ENCODE measurements at regions not wholly inside any gene's neighbourhood (a gene's known extent, or its start where the extent isn't known, plus 50 kb on each side); places are given as distances from the start of the nearest gene placed in this dataset.
A peak's percentile ranks its signal among the peaks of the same experiment; 100 is the strongest.

DNA sequence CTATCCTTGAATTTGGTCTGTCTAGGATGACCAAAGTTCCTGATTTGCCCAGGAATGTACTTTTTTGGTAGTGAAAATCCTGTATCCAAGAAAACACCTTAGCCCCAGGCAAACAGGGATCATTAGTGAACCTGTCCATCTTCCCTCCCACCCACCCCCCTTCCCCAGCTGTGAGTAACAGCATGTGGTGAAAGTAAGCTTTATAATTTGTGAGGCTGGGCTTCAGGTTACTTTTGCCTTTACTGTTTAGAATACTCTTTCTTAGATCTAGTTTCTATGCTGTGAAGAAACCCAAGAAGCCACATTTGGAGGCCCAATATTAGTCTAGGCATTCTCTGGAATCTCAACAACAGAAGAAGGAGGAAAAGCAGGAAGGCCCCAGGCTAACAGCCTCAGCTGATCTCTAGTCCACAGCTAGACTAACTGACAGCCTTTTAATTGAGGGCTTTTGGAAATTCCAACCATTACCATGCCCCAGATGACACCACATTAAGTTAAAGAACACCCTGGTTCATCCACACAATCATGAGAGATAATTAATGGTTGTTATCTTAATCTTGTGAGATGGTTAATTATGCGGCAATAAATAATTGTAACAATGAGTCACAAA, 703.0 kb upstream of the NUDT12 start:
- Histone ChIP-seq H3K4me3 (no peak overlapping the region), H3K9ac (ENCODE audit: insufficient read depth in 1 of 2, low read length in 2 of 2) (no peak overlapping the region), H3K9me3 (ENCODE audit: control insufficient read depth in 4 of 4, insufficient read depth in 3 of 4, low read length in 3 of 4) (no peaks in the 10 kb centered on the region), H3K36me3 (ENCODE audit: control insufficient read depth in 4 of 4, insufficient read depth in 4 of 4, low read length in 4 of 4) (no peaks in the 10 kb centered on the region), H3K27me3 (ENCODE audit: control insufficient read depth in 3 of 3, insufficient read depth in 3 of 3, low read length in 2 of 3) (no peaks in the 10 kb centered on the region), H3K27ac (ENCODE audit: low read depth in 1 of 2, low read length in 1 of 2) (no peak overlapping the region), H3K4me1 (ENCODE audit: control insufficient read depth in 5 of 5, insufficient read depth in 5 of 5, low read length in 5 of 5) (no peaks in the 10 kb centered on the region)
- DNase-seq = no peak
- 83 to 89% methylated on average over 1 of the region's 1 CpG for WGBS, 2 donors
- TF ChIP-seq CTCF (IDR thresholded peaks at IDR 0.05; ENCODE audit: control extremely low read depth, extremely low read depth) = no peak
- ATAC-seq (ENCODE audit: insufficient read depth, low FRiP score) = no peak

GRCh38 chr5:104247260-104247659, 684.7 kb upstream of the NUDT12 start:
- ATAC-seq (ENCODE audit: insufficient read depth, low FRiP score) (no peak), DNase-seq (no peak)
- H3K4me3 ChIP-seq = no peak overlapping the region
- no peaks in the 10 kb centered on the region for H3K4me1 ChIP-seq (ENCODE audit: control insufficient read depth in 5 of 5, insufficient read depth in 5 of 5, low read length in 5 of 5)
- no peaks in the 10 kb centered on the region for H3K27me3 ChIP-seq (ENCODE audit: control insufficient read depth in 3 of 3, insufficient read depth in 3 of 3, low read length in 2 of 3)
- no peak overlapping the region for H3K9ac ChIP-seq (ENCODE audit: insufficient read depth in 1 of 2, low read length in 2 of 2)
- no peak overlapping the region for H3K27ac ChIP-seq (ENCODE audit: low read depth in 1 of 2, low read length in 1 of 2)
- H3K9me3 ChIP-seq (ENCODE audit: control insufficient read depth in 4 of 4, insufficient read depth in 3 of 4, low read length in 3 of 4) = no peaks in the 10 kb centered on the region
- no peaks in the 10 kb centered on the region for H3K36me3 ChIP-seq (ENCODE audit: control insufficient read depth in 4 of 4, insufficient read depth in 4 of 4, low read length in 4 of 4)
- no peak for TF ChIP-seq CTCF (IDR thresholded peaks at IDR 0.05; ENCODE audit: control extremely low read depth, extremely low read depth)
- WGBS, 2 donors = 76% methylated on average over 3 of the region's 3 CpGs

GRCh38 chr5:104241046-104241445, 678.5 kb upstream of the NUDT12 start:
- 89 to 90% methylated on average over 4 of the region's 4 CpGs for WGBS, 2 donors
- peak; percentile 12 to 35 (median 24) for DNase-seq
- no peak for TF ChIP-seq CTCF (IDR thresholded peaks at IDR 0.05; ENCODE audit: control extremely low read depth, extremely low read depth)

GRCh38 chr5:104237586-104237985, 675.0 kb upstream of the NUDT12 start:
- no peak overlapping the region for H3K4me3 ChIP-seq

More at GRCh38 chr5:104241046-104241445, 678.5 kb upstream of the NUDT12 start:
- Histone ChIP-seq H3K4me1 (ENCODE audit: control insufficient read depth in 5 of 5, insufficient read depth in 5 of 5, low read length in 5 of 5) (no peaks in the 10 kb centered on the region), H3K27me3 (ENCODE audit: control insufficient read depth in 3 of 3, insufficient read depth in 3 of 3, low read length in 2 of 3) (no peaks in the 10 kb centered on the region), H3K9ac (ENCODE audit: insufficient read depth in 1 of 2, low read length in 2 of 2) (no peak overlapping the region), H3K27ac (ENCODE audit: low read depth in 1 of 2, low read length in 1 of 2) (no peak overlapping the region), H3K9me3 (ENCODE audit: control insufficient read depth in 4 of 4, insufficient read depth in 3 of 4, low read length in 3 of 4) (peaks cover 0 to 2% (median 0%) of the 10 kb centered on the region in 4 donors), H3K36me3 (ENCODE audit: control insufficient read depth in 4 of 4, insufficient read depth in 4 of 4, low read length in 4 of 4) (no peaks in the 10 kb centered on the region), H3K4me3 (no peak overlapping the region)
- ATAC-seq (ENCODE audit: insufficient read depth, low FRiP score) = no peak

More at GRCh38 chr5:104237586-104237985, 675.0 kb upstream of the NUDT12 start:
- Histone ChIP-seq H3K27me3 (ENCODE audit: control insufficient read depth in 3 of 3, insufficient read depth in 3 of 3, low read length in 2 of 3) (no peaks in the 10 kb centered on the region), H3K4me1 (ENCODE audit: control insufficient read depth in 5 of 5, insufficient read depth in 5 of 5, low read length in 5 of 5) (no peaks in the 10 kb centered on the region), H3K27ac (ENCODE audit: low read depth in 1 of 2, low read length in 1 of 2) (no peak overlapping the region), H3K36me3 (ENCODE audit: control insufficient read depth in 4 of 4, insufficient read depth in 4 of 4, low read length in 4 of 4) (no peaks in the 10 kb centered on the region), H3K9me3 (ENCODE audit: control insufficient read depth in 4 of 4, insufficient read depth in 3 of 4, low read length in 3 of 4) (peaks cover 0 to 2% (median 0%) of the 10 kb centered on the region in 4 donors), H3K9ac (ENCODE audit: insufficient read depth in 1 of 2, low read length in 2 of 2) (no peak overlapping the region)
- TF ChIP-seq CTCF (IDR thresholded peaks at IDR 0.05; ENCODE audit: control extremely low read depth, extremely low read depth) = no peak
- 80 to 82% methylated on average over 5 of the region's 5 CpGs for WGBS, 2 donors
- no peak for ATAC-seq (ENCODE audit: insufficient read depth, low FRiP score)
- no peak for DNase-seq
